Right lobe of liver (tissue), 6 donors: ENCODE measurements at regions not wholly inside any gene's neighbourhood (a gene's known extent, or its start where the extent isn't known, plus 50 kb on each side); places are given as distances from the start of the nearest gene placed in this dataset.
A peak's percentile ranks its signal among the peaks of the same experiment; 100 is the strongest.

Experiments used
- ATAC-seq, 4 donors: fragments of 200-7000 bp; cut with Tn5 transposase; one replicate each; pipeline ENCODE4 v1.9.1; 2020; ENCODE audit warnings: mild to moderate bottlenecking in 4 of 4, moderate library complexity in 4 of 4
- DNase-seq, 3 donors: peaks; one replicate each; pipeline ENCODE4 v3.0.0-alpha.2; 2020
- H3K27ac ChIP-seq, 3 donors: fragments of 200-600 bp; one replicate each; pipeline ENCODE4 v1.8.0; 2022
- H3K27me3 ChIP-seq, 2 donors: fragments of 200-600 bp; one replicate each; pipeline ENCODE4 v1.8.0; 2022
- H3K36me3 ChIP-seq, 4 donors: fragments of 200-600 bp; sonication (generic) in 1 of 4; one replicate each; pipeline versions ENCODE4 v1.5.1 to v1.8.0; 2017 to 2022; ENCODE audit warnings: control low read depth in 1 of 4
- H3K4me1 ChIP-seq, 4 donors: fragments of 200-600 bp; sonication (generic) in 1 of 4; one replicate each; pipeline versions ENCODE4 v1.5.1 to v1.8.0; 2017 to 2022; ENCODE audit warnings: control low read depth in 1 of 4
- H3K4me3 ChIP-seq, 3 donors: fragments of 200-600 bp; one replicate each; pipeline ENCODE4 v1.8.0; 2022
- H3K9me3 ChIP-seq, 4 donors: fragments of 200-600 bp; sonication (generic) in 1 of 4; one replicate each; pipeline versions ENCODE4 v1.5.1 to v1.8.0; 2017 to 2022; ENCODE audit warnings: control low read depth in 1 of 4
- POLR2A ChIP-seq: fragments of 450-650 bp; IDR thresholded peaks from one replicate; pipeline ENCODE4 v1.6.1; 2017; ENCODE audit warnings: antibody characterized with exemption, mild to moderate bottlenecking
- WGBS: methylation state at CpG from one replicate; pipeline ENCODE4 v1.1.6; 2018; ENCODE audit warnings: low coverage, low lambda C conversion rate; ENCODE audit not compliant: insufficient coverage; ENCODE audit errors: missing lambda C conversion rate; 5-methylcytosine and 5-hydroxymethylcytosine counted together
- intact Hi-C, 2 donors: fragments of 100-400 bp; cut with DNase I; formaldehyde crosslinking; loops; one replicate each; pipeline versions ENCODE4 v1.11.2 to v1.14.1; 2022
- TF ChIP-seq, protein P1 (sequence below), 4 donors: fragments of 200-600 bp in 3 of 4; fragments of 450-650 bp in 1 of 4; IDR thresholded peaks; one replicate each; pipeline versions ENCODE4 v1.5.1 to v1.8.0; 2016 to 2022; ENCODE audit warnings: antibody characterized with exemption in 4 of 4, mild to moderate bottlenecking in 2 of 4
- donor health status: DM: no; HTN: yes; CAD: no.
- donor health status: DM: no; HTN: no; CAD: no.
- donor health status: DM: no; HTN: no; CAD: no.
- donor health status: DM: no; HTN: yes; CAD: no.
- donor health status: DM: no; HTN: yes; CAD: no.

DNA sequence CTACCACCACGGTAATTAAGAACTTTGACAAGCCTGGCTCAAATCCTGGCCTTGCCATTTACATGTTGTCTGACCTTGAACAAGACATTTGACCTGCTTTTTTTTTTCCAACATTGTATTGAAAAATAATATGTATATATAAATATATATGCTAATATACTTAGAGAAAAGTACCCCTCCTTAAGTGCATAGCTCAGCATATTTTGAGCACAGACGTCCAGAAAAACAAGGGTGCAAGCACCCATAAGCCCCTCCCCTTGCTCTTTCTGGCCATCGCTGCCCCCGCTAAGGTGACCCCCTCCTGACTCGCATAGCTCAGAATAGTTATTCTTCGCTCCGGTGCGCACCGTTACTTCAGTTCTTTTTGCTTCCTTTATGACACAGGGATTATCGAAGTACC is 742.0 kb upstream of the FRG1 start:
- ATAC-seq (no peak), DNase-seq (no peak)
- 87% methylated on average over 10 of the region's 10 CpGs for WGBS
- Histone ChIP-seq H3K27me3 (no peaks in the 10 kb centered on the region), H3K4me1 (no peaks in the 10 kb centered on the region), H3K9me3 (no peaks in the 10 kb centered on the region), H3K36me3 (no peaks in the 10 kb centered on the region), H3K27ac (no peak overlapping the region), H3K4me3 (no peak overlapping the region)
- no peak for TF ChIP-seq POLR2A
- TF ChIP-seq, protein P1, sequence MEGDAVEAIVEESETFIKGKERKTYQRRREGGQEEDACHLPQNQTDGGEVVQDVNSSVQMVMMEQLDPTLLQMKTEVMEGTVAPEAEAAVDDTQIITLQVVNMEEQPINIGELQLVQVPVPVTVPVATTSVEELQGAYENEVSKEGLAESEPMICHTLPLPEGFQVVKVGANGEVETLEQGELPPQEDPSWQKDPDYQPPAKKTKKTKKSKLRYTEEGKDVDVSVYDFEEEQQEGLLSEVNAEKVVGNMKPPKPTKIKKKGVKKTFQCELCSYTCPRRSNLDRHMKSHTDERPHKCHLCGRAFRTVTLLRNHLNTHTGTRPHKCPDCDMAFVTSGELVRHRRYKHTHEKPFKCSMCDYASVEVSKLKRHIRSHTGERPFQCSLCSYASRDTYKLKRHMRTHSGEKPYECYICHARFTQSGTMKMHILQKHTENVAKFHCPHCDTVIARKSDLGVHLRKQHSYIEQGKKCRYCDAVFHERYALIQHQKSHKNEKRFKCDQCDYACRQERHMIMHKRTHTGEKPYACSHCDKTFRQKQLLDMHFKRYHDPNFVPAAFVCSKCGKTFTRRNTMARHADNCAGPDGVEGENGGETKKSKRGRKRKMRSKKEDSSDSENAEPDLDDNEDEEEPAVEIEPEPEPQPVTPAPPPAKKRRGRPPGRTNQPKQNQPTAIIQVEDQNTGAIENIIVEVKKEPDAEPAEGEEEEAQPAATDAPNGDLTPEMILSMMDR (IDR thresholded peaks at IDR 0.05): no peak
- intact Hi-C loops: no loop called here

GRCh38 chr4:189200353-189200752 is 740.3 kb upstream of the FRG1 start:
- no peaks in the 10 kb centered on the region for H3K27me3 ChIP-seq
- H3K27ac ChIP-seq: no peak overlapping the region
- no peaks in the 10 kb centered on the region for H3K36me3 ChIP-seq
- TF ChIP-seq, protein P1 (IDR thresholded peaks at IDR 0.05): no peak
- no peak for TF ChIP-seq POLR2A
- no peak for ATAC-seq
- H3K9me3 ChIP-seq: no peaks in the 10 kb centered on the region
- DNase-seq: no peak
- H3K4me3 ChIP-seq: no peak overlapping the region
- WGBS: 66% methylated on average over 7 of the region's 7 CpGs
- intact Hi-C loops: no loop called here
- no peaks in the 10 kb centered on the region for H3K4me1 ChIP-seq

- H3K9me3 ChIP-seq: no peaks in the 10 kb centered on the region
- H3K27me3 ChIP-seq: no peaks in the 10 kb centered on the region
- TF ChIP-seq, protein P1 (IDR thresholded peaks at IDR 0.05): peak; percentile 77 to 91 (median 84)
- no peak for TF ChIP-seq POLR2A
- no peaks in the 10 kb centered on the region for H3K36me3 ChIP-seq
- peak; percentile 99 for ATAC-seq
- no peaks in the 10 kb centered on the region for H3K4me1 ChIP-seq
- H3K27ac ChIP-seq: peak overlapping the region in 1 of 3 donors; percentile 5
- intact Hi-C loops: no loop called here
- DNase-seq: peak; percentile 63 to 73 (median 66)
- H3K4me3 ChIP-seq: peak overlapping the region in 2 of 3 donors; percentile 26 to 42
- whole genome bisulfite sequencing: 6% methylated on average over 16 of the region's 16 CpGs
Measured at GRCh38 chr4:189202182-189202868, 738.3 kb upstream of the FRG1 start.

DNA sequence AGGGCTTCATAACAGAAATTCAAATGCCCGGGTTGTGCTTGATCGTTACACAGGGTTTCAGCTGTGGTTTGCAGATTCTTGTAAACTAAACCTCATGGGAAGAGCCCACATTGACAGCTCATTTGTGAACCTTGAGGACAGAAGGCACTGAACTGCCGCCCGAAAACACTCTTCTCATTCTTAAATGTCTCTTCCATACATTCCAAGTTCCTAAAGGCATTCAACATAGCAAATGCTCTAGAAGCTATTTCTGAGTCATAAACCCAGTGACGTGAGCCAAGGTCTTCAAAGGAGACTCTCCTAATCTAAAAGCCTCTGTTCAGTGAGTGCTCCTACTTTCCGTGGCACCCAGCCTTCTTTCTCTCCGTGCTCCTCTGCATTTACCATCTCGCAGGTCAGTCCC is 737.8 kb upstream of the FRG1 start:
- TF ChIP-seq, protein P1 (IDR thresholded peaks at IDR 0.05): no peak
- no peak for TF ChIP-seq POLR2A
- WGBS: 23% methylated on average over 6 of the region's 8 CpGs
- Histone ChIP-seq H3K27ac (peak overlapping the region in 1 of 3 donors; percentile 5), H3K4me1 (no peaks in the 10 kb centered on the region), H3K4me3 (peak overlapping the region in 2 of 3 donors; percentile 26 to 42), H3K9me3 (no peaks in the 10 kb centered on the region), H3K27me3 (no peaks in the 10 kb centered on the region), H3K36me3 (no peaks in the 10 kb centered on the region)
- DNase-seq: no peak
- intact Hi-C loops: no loop called here
- ATAC-seq: peak; percentile 51 to 68 (median 60)
